Activated CD4-positive, CD25-positive, alpha-beta regulatory T cell treated with anti-CD3 and anti-CD28 coated beads, Interleukin-2, amount 50 U/mL, for 24 hours (primary cell): ENCODE measurements at regions not wholly inside any gene's neighbourhood (a gene's known extent, or its start where the extent isn't known, plus 50 kb on each side); places are given as distances from the start of the nearest gene placed in this dataset.
"Not testable (repeated sequence)": the region's sequence is repeated elsewhere in the genome, so short reads cannot be mapped to it uniquely, and the experiment has no call there.

Experiments used
- ATAC-seq, 2 donors: fragments of 150-1000 bp; cut with Tn5 transposase; one replicate each; pipeline ENCODE4 v1.10.0; 2021; ENCODE audit warnings: mild to moderate bottlenecking in 1 of 2, moderate library complexity in 1 of 2

DNA sequence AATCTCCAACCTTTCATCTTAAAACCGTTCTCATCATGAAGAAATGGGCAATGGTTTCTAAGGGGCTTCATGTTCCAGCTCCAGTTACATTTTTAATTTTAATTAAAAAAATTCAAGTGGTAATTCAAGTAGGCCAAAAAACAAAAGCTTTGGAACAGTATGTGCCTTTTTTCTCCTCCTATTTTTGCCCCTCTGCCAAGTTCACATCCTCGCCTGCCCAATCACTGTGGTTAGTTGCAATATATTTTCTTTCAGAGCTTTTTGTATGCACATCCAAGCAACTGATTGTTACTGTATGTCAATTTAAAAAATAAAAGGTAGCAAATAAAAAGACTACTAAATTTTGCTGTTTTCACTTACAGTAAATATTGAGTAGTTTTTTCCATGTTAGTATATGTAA lies 99.8 kb upstream of the B3GAT2 start:
- no peak for ATAC-seq

DNA sequence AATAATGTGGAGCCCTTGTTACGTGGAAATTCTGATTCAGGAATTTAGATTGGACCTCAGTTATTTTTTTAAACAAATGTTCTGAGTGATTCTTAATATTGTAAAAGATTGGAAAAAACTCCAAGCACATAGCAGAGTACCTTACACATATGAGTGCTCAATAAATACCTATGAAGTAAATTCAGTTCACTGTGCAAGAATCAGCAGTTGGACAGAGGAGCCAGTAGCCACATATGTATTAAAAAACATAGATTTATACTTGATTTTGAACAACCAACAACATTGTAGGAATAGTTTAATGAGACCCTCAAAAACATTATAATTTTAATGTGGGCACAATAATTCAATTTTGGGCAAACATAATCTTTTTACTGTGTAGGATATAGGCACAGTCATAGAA lies 109.3 kb upstream of the B3GAT2 start:
- no peak for ATAC-seq

DNA sequence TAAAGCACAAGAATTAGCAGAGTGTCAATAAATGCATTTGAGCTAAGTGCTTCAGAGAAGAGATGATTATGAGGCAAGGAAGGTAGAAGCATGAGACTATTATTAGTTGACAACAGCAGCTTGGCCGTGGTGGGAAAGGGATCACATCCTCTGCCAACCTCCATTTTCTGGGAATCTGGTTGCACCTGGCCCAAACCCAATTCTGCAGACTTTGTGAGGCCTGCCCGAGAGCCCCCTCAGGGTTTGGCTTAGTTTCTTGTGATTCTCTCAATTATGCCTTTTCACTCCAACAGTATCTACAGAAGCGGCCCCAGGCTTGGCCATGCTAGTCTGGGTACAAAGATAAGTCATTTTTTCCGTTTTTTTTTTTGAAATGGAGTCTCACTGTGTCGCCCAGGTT lies 111.0 kb upstream of the B3GAT2 start:
- no peak for ATAC-seq

DNA sequence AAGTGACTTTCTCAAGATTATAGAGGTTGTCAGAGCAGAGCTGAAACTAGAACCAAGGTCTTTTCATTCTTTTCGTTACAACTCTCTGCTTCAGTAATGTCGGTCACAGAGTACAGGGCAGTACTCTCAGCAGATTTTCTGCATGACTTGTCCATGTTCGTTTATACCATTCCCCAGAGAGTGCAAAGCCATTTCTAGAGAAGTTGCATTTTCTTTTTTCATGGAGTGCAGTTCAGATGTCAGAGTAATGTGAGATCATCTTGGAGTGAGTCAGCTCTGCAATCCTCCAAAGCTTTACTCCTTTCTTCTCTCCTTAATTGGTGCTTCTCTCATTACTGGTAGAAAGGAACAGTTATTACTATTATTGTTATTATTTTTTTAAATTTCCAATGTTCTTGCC lies 115.6 kb upstream of the B3GAT2 start:
- ATAC-seq, result no peak

DNA sequence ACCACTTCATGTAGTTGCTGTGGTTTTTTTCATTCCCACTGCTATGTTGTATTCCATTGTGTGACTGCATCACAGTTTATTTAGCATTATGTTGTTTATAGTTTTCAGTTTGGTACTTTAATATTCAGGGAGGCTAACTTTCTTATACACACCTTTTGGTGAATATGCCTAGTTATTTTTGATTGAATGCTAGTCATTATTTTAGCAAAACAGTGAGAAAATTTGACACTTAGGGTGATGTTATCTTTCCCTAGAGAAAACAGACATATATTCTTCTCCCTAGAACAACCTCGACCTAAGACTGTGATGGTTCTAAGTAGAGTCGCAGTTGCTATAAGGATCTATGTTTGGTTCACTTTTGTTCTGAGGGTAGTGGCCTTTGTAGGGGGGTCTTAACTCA lies 120.8 kb upstream of the B3GAT2 start:
- no peak for ATAC-seq

DNA sequence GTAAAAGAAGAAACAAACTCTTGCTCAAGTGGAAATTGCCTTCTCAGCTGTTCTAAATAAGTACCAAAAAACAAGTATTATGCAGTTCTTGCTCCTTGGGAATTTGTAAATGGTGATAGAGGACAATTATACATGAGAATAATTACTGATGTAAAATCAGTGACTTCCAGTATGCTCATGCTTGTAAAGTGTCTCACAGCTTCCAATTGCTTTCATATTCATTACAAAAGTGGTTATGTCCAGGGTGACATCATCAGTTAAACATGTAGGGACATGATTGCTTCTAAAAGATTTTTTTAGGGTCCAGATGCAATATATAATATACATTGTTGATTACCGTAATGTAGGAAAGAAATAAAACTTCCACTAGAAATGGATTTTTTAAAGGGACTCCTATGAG lies 122.8 kb upstream of the B3GAT2 start:
- no peak for ATAC-seq

DNA sequence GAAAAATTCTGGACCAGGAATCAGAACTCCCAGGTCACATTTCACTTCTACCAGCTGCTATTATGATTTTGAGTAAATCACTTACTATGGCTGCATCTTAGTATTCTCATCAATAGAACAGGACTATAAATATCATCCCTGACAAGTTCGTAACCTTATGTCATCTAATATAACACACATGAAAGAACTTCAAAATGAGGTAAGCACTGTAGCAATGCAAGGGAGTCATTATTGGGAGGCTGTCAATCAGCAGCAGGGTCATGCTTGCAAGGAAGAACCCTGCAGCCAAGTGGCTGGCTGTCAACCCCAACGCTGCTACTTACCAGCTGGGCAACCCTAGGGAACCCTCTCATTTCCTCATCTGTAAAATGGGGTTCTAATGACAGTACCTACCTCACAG lies 123.3 kb upstream of the B3GAT2 start:
- ATAC-seq, result no peak

DNA sequence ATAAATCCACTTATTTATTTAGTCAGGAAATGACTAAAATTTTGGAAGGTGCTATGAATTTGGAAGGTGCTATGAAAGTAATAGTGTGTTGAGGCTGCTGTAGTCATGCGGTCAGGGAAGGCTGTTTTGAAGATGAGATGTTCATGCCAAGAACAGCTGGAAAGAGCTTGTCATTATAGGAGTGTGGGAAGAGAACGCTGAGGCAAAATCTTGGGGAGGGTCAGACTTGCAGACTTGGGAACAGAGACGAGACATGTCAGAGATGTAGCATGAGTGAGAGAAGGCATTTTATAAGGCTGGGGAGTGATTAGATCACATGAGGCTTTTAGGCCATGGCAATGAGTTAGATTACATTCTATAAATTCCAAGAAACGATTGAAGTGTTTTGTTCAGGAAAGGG lies 124.0 kb upstream of the B3GAT2 start:
- ATAC-seq, result no peak

DNA sequence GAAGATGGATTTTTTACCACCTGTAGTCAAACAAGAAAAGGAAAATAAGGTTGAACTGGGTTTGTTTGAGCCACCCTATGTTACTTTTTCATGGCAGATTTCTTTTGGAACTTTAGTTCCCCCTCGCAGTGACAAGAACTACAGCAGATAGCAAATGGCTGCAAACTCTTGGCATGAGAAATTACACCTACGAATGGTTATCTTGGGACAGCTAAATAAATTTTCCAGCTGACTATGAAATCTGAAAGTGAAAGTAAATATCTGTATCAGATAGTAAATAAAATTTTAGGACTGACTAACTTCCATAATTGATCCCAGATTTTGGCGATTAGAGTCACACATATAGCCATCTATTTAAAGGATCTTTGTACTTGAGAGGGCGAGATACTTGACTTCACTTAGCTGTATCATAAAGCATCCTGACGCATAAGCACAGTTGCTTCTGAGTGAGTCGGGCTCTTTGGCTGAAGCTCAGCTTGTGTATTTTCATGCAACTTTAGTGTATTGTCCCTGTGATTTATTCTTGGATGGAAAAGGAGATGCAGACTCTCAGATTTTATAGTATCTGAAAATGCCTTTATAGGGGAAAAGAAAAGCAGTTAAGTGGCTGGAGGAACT lies 125.3 kb upstream of the B3GAT2 start:
- no peak for ATAC-seq

DNA sequence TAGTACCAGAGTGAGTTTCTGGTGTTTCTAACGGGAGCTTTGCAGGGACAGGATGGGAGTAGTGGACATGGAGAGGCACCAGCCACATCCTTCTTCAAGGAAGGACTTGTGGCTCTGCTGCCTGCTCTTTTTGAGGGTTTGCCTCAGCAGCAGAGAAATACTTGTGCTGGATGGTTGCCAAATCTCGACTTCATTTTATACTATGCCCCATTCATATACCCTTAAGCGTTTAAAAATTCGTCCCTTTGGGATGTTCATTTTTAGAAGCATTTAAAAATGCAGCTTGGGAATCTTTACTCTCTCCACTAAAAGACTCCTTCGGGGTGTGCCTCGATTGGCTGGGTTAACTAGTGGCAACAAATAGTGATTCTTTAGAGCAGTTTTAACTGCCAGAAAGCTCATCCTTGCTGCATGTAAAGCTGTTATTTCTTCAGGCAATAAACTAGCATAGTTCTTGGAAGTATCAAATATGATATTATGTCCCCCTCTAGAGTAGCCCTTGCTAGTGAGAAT lies 126.5 kb upstream of the B3GAT2 start:
- no peak for ATAC-seq

DNA sequence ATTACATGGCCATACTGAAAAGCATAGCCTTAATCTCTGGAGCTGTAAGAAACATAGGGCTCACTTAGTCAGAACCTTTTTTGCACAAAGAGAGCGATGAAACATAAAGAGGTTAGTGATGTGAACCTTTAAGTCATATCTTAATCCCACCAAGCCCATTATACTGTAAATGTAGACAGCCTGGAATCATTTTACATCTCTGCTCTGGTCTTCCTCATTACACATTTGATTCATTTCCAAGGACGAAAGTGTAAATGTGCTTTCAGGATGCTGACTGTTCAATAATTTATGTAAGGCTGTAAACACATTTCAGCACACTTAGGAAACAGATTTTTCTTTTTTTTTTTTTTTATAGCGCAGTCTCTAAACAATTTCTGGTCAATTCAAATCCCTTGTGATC lies 131.3 kb upstream of the B3GAT2 start:
- ATAC-seq, result no peak

DNA sequence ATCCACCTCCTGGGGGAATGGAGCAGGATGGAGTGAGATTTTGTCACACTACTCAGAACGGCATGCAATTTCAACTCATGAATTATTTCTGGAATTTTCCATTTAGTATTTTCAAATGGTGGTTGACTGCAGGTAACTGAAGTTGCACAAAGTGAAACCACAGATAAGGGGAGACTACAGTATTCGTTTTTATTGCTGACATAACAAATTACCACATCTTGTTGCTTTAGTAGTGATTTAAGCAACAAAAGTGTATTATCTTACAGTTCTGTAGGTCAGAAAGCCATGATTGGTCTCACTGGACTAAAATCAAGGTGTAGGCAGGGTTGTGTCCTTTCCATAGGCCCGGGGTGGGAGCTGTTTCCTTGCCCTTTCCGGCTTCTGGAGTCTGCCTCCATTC lies 133.4 kb upstream of the B3GAT2 start:
- no peak for ATAC-seq

DNA sequence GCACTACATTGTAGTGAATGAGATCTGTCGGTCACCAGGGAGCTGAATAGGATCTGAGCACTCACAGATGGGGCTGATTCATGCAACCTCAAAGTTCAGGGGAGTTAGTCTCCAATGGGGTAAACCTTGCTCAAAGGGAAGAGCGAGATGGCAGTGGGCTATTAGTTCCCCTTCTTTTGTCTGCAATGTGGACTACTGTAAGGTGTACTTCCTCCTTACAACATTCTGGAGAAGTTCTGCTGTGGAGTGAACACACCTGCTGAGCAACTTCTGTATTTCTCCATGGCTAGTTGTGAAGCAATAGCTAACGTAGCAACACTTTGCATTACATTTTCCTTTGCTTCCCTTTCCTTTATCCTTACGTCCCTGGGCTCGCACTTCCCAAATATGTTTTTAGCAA lies 134.3 kb upstream of the B3GAT2 start:
- no peak for ATAC-seq

DNA sequence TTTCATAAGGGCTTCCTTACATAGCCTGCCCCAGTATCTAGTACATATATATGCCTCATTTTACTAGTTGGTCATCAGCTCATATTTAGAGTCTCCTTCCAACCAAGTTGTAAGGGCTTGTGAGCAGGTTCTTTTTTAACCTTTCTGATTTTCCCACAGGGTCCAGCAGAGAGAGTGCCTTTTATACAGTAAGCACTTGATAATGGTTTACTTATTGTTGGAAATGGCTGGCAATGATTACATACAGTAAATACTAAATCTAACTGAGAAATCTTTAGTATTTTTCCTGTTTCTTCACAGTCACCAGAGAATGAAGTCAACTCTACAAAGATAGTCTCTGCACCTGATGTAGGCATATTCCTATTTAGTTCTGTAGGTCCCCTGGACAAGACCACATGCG lies 135.1 kb upstream of the B3GAT2 start:
- ATAC-seq, result no peak

DNA sequence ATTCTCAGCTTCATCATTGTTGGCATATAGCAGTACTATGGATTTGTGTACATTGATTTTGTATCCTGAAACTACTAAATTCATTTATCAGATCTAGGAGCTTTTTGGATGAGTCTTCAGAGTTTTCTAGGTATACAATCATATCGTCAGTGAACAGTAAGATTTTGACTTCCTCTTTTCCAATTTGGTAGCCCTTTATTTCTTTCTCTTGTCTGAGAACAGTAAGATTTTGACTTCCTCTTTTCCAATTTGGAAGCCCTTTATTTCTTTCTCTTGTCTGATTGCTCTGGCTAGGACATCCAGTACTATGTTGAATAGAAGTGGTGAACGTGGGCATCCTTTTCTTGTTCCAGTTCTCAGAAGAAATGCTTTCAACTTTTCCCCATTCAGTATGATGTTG lies 140.4 kb upstream of the B3GAT2 start:
- ATAC-seq, result not testable (repeated sequence)

DNA sequence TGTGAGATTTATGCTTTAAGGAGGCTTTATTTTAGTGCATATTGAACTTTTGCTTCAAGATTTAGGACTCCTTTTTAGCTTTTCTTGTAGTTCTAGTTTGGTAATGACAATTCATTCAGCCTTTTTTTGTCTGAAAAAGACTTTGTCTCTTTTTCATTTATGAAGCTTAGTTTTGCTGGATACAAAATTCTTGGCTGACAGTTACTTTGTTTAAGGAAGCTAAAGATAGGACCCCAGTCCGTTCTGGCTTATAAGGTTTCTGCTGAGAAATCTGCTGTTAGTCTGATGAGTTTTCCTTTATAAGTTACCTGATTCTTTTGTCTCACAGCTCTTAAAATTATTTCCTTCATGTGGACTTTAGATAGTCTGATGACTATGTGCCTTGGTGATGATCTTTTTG lies 142.8 kb upstream of the B3GAT2 start:
- ATAC-seq, result no peak

DNA sequence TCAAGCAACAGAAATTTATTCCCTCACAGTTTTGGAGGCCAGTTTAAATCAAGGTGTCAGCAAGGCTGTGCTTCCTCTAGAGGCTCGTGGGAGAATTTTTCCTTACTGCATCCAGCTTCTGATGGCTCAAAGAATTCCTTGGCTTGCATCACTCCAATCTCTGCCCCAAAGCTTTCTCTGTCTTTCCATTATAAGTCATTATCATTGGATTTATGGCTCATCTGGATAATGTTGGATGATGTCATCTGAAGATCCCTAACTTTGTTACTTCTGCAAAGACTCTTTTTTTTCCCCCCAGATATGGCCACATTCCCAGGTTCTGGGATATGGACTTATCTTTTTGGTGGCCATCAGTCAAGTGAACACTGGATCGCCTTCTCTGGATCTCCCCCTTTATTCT lies 146.3 kb upstream of the B3GAT2 start:
- no peak for ATAC-seq

DNA sequence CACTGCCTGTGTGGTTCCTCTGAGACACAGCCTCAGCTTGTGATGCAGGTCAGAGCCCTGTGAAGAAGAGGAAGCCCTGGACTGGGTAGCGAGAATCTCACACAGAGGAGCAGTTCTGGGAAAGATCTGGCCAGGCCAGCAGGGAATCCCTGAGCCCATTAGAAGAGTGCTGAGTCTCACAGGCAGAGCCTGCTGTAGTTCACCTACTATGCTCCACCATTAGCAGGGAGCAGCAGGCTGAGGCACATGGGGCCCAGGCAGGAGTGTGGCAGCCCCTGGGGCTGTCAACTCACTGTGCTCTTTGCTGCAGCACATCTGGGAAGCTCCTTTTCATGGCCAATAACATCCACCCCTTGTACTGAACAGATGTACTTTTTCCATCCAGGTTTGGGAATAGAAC lies 146.8 kb upstream of the B3GAT2 start:
- ATAC-seq, result no peak

DNA sequence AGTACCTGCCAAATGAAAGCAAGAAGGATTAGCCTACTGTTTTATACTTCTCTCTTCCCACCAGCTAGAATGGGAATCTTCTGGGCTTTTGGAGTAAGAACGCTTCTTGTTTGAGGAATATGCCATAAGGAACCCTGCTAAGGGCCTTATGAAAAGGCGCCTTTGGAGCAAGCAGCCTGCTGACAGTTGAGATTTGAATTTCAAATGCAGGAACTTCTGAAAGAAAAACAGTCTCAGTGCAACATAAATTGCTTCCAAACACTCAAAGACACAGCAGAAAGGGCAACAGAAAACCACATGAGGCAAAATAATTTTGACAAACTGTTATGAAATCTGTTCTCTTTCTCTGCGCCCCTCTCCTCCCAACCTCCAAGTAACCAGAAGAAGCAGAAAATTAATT lies 149.4 kb upstream of the B3GAT2 start:
- ATAC-seq, result no peak

DNA sequence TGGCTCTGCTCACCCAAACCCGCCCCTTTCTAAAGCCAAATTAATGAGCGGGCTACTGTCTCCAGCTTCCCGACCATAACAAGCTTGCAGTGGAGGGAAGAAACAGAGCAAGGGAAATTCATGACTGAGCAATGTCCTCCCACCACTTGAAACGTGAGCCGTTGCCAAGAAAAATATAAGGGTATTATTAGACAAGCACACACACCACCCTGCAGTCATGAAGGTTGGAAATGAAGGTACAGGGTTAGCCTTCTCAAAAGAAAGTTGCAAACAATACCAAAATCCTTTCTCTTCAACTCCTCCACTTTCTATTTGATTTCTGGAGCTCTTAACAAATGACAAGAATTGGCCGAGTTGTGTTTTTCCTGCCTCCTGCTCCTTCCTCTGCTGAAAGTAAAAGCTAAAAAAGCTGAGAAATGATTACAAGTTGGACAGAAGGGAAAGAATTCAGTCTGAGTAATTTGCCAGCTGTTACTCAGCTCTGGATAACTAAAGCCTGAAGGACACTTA lies 151.1 kb upstream of the B3GAT2 start:
- no peak for ATAC-seq

DNA sequence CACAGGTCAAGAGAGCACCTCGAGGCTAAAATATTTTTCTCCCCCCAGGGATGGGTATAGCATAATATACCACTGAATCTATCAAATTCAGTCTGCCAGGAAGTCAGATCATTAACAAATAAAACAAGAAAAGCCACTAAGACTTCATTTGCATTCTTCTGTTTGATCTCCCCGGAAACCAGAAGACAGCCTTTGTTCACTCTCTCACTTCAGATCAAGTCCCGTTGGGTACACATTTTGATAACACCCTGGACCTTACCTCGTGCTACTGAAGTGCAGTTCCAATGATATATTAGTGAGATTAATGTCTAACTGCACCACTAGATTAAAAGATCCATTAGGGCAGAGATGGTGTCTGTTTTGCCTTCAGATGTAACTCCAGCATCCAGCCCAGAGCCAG lies 157.7 kb upstream of the B3GAT2 start:
- no peak for ATAC-seq

DNA sequence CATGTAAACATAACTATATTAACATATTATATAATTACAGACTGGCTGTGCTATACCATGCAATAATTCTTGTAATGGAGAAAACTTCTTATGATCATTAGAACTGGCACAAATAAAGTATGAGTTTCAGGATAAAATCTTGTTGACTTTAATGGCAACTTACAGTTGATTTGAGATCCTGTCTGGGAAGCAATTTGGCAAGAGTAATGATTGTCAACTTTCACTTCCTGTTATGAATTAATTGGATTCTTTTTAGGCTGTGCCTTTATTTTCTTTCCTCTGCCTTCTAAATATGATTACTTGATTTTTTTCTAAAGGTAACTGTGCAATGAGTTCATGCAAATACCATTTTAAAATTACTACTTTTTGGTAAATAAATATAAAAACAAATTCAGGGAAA lies 158.1 kb upstream of the B3GAT2 start:
- ATAC-seq, result no peak

DNA sequence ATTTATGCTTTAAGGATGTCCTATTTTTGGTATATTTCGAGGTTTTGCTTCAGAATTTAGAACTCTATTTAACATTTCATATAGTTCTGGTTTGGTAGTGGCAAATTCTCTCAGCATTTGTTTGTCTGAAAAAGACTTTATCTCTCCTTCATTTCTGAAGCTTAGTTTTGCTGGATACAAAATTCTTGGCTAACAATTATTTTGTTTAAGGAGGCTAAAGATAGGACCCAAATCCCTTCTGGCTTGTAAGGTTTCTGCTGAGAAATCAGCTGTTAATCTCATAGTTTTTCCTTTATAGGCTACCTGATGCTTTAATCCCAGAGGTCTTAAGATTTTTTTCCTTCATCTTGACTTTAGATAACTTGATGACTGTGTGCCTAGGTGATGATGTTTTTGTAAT lies 162.7 kb upstream of the B3GAT2 start:
- no peak for ATAC-seq

DNA sequence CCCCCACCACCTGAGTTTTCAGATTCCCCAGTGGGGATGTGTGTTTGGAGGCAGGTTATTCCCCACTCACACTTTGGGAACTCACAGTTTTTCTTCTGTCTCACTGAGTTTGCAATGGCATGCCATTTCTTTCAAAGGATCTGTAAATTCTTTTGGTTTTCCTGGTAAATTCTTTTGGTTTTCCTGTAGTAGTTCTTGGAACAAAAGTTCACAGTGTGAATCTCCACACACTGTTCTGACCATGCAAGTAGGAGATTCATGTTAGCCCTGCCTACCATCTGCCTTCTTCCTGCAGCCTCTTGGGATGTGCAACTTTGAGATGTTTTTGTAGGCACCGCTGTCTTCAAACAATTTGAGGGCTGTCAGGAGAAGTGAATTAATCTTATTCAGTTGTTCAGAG lies 165.6 kb upstream of the OGFRL1 start:
- no peak for ATAC-seq

DNA sequence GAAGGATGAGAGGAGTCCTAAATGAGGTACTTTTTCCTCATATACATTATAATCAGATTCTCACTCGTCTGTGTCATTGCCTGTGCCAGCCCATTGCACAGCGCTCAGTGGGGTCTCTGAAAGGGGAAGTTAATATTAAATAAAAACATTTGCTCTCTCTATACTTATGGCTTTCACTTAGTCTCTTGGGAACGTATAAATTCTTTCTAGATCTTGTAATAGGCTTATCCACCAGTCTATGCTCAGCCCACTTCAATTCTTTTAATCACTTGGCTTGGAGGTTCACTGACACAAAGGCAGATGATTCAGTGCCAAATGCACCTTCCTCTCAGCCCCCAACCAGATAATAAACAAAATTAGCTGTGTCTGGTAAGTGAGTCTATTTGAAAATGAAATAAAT lies 164.3 kb upstream of the OGFRL1 start:
- no peak for ATAC-seq
